ENCODE measurements at regions not wholly inside any gene's neighbourhood (a gene's known extent, or its start where the extent isn't known, plus 50 kb on each side); places are given as distances from the start of the nearest gene placed in this dataset.

DNA sequence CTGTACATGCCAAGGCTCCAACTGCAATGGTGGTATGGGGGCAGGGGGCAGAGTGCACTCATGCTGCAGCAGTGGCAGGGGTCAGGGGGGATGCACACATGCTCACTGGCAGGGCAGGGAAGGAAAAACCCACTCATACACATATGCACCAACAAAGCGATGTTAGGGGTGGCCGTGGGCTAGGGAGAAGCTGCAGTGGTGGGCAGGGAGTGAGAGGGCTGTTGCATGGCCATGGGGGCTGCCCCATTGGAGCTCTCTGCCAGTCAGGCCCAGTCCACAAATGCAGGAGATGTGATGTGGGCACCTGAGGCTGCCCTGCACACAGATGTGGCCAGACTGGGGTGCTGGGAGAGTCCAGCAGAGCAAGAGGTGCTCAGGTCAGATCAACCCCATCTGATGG, 238.1 kb upstream of the NXPH2 start:
- TF ChIP-seq, protein P1, sequence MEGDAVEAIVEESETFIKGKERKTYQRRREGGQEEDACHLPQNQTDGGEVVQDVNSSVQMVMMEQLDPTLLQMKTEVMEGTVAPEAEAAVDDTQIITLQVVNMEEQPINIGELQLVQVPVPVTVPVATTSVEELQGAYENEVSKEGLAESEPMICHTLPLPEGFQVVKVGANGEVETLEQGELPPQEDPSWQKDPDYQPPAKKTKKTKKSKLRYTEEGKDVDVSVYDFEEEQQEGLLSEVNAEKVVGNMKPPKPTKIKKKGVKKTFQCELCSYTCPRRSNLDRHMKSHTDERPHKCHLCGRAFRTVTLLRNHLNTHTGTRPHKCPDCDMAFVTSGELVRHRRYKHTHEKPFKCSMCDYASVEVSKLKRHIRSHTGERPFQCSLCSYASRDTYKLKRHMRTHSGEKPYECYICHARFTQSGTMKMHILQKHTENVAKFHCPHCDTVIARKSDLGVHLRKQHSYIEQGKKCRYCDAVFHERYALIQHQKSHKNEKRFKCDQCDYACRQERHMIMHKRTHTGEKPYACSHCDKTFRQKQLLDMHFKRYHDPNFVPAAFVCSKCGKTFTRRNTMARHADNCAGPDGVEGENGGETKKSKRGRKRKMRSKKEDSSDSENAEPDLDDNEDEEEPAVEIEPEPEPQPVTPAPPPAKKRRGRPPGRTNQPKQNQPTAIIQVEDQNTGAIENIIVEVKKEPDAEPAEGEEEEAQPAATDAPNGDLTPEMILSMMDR (IDR thresholded peaks at IDR 0.05; ENCODE audit: low read depth, low read length, missing input control): no peak
- TF ChIP-seq YY1 (IDR thresholded peaks at IDR 0.05) (no peak), GABPA (IDR thresholded peaks at IDR 0.05 in 1 of 2, conservative IDR thresholded peaks at IDR 0.05 in 1 of 2) (no peak), REST (IDR thresholded peaks at IDR 0.05) (no peak), NR2F2 (IDR thresholded peaks at IDR 0.05) (no peak)
- TF ChIP-seq, protein P2, sequence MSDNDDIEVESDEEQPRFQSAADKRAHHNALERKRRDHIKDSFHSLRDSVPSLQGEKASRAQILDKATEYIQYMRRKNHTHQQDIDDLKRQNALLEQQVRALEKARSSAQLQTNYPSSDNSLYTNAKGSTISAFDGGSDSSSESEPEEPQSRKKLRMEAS (IDR thresholded peaks at IDR 0.05): no peak

Measured in liver (tissue), 3 donors.